Dendritic cell treated with granulocyte-macrophage colony-stimulating factor and Interleukin-4, amounts not matched to agents 40 ng/mL and 50 ng/mL, for 4 days (primary cell): ENCODE measurements at regions not wholly inside any gene's neighbourhood (a gene's known extent, or its start where the extent isn't known, plus 50 kb on each side); places are given as distances from the start of the nearest gene placed in this dataset.
"Not testable (repeated sequence)": the region's sequence is repeated elsewhere in the genome, so short reads cannot be mapped to it uniquely, and the experiment has no call there.

ENCODE experiments used
- H3K27ac Mint-ChIP-seq: one replicate; pipeline ENCODE4 v1.8.0; 2022; ENCODE audit warnings: mild to moderate bottlenecking, mixed read lengths
- H3K27me3 Mint-ChIP-seq: one replicate; pipeline ENCODE4 v1.8.0; 2022; ENCODE audit warnings: mild to moderate bottlenecking, mixed read lengths
- H3K36me3 Mint-ChIP-seq: one replicate; pipeline ENCODE4 v1.8.0; 2022; ENCODE audit warnings: low read depth, mixed read lengths
- H3K4me1 Mint-ChIP-seq: one replicate; pipeline ENCODE4 v1.8.0; 2022; ENCODE audit warnings: low read depth, mixed read lengths
- H3K4me3 Mint-ChIP-seq: one replicate; pipeline ENCODE4 v1.8.0; 2022; ENCODE audit warnings: mild to moderate bottlenecking, moderate library complexity, mixed read lengths
- H3K9me3 Mint-ChIP-seq: one replicate; pipeline ENCODE4 v1.8.0; 2022; ENCODE audit warnings: mixed read lengths
- intact Hi-C: fragments of 100-400 bp; cut with micrococcal nuclease; formaldehyde crosslinking; loops from one replicate; pipeline ENCODE4 v1.15.0; 2022

GRCh38 chr4:142897518-142897917 lies 51.4 kb upstream of the INPP4B start:
- H3K9me3 Mint-ChIP-seq = peaks cover 46% of the 10 kb centered on the region
- H3K27me3 Mint-ChIP-seq, H3K36me3 Mint-ChIP-seq, H3K4me1 Mint-ChIP-seq, H3K4me3 Mint-ChIP-seq, H3K27ac Mint-ChIP-seq, intact Hi-C loops: not testable (repeated sequence)

GRCh38 chr4:142900622-142901021 lies 54.5 kb upstream of the INPP4B start:
- Mint-ChIP-seq H3K27me3 (no peaks in the 10 kb centered on the region), H3K4me3 (no peak overlapping the region), H3K9me3 (peaks cover 24% of the 10 kb centered on the region), H3K27ac (no peak overlapping the region), H3K4me1 (no peaks in the 10 kb centered on the region), H3K36me3 (no peaks in the 10 kb centered on the region)
- intact Hi-C loops = no loop called here

GRCh38 chr4:142901166-142901662 lies 55.1 kb upstream of the INPP4B start:
- intact Hi-C loops = no loop called here
- Mint-ChIP-seq H3K9me3 (peaks cover 27% of the 10 kb centered on the region), H3K27me3 (no peaks in the 10 kb centered on the region), H3K4me1 (no peaks in the 10 kb centered on the region), H3K4me3 (no peak overlapping the region), H3K36me3 (no peaks in the 10 kb centered on the region), H3K27ac (no peak overlapping the region)

- H3K27me3 Mint-ChIP-seq, H3K4me3 Mint-ChIP-seq, H3K36me3 Mint-ChIP-seq, H3K27ac Mint-ChIP-seq, H3K4me1 Mint-ChIP-seq, intact Hi-C loops: not testable (repeated sequence)
- H3K9me3 Mint-ChIP-seq = peaks cover 23% of the 10 kb centered on the region
These were observed 57.5 kb upstream of the INPP4B start for GRCh38 chr4:142903617-142904016.

GRCh38 chr4:142909908-142910307 lies 63.8 kb upstream of the INPP4B start:
- Mint-ChIP-seq H3K27me3 (no peaks in the 10 kb centered on the region), H3K9me3 (peaks cover 22% of the 10 kb centered on the region), H3K4me1 (no peaks in the 10 kb centered on the region), H3K27ac (no peak overlapping the region), H3K4me3 (no peak overlapping the region), H3K36me3 (no peaks in the 10 kb centered on the region)
- intact Hi-C loops = no loop called here

GRCh38 chr4:142913034-142913433 lies 66.9 kb upstream of the INPP4B start:
- Mint-ChIP-seq H3K27me3 (no peaks in the 10 kb centered on the region), H3K9me3 (peaks cover 6% of the 10 kb centered on the region), H3K4me1 (no peaks in the 10 kb centered on the region), H3K36me3 (no peaks in the 10 kb centered on the region), H3K27ac (no peak overlapping the region), H3K4me3 (no peak overlapping the region)
- intact Hi-C loops = no loop called here

- no peaks in the 10 kb centered on the region for H3K36me3 Mint-ChIP-seq
- intact Hi-C loops = no loop called here
- H3K9me3 Mint-ChIP-seq = peaks cover under 1% of the 10 kb centered on the region
- H3K4me1 Mint-ChIP-seq = no peaks in the 10 kb centered on the region
- H3K4me3 Mint-ChIP-seq = no peak overlapping the region
- H3K27me3 Mint-ChIP-seq = no peaks in the 10 kb centered on the region
- H3K27ac Mint-ChIP-seq = no peak overlapping the region
These were observed 67.4 kb upstream of the INPP4B start for GRCh38 chr4:142913461-142914030.

GRCh38 chr4:142917678-142918077 lies 71.6 kb upstream of the INPP4B start:
- Mint-ChIP-seq H3K27ac (no peak overlapping the region), H3K4me1 (no peaks in the 10 kb centered on the region), H3K27me3 (no peaks in the 10 kb centered on the region), H3K9me3 (no peaks in the 10 kb centered on the region), H3K4me3 (no peak overlapping the region), H3K36me3 (no peaks in the 10 kb centered on the region)
- intact Hi-C loops = no loop called here

GRCh38 chr4:142922720-142923119 lies 76.6 kb upstream of the INPP4B start:
- no peak overlapping the region for H3K4me3 Mint-ChIP-seq
- H3K4me1 Mint-ChIP-seq = no peaks in the 10 kb centered on the region
- H3K36me3 Mint-ChIP-seq = no peaks in the 10 kb centered on the region
- H3K27ac Mint-ChIP-seq = no peak overlapping the region
- no peaks in the 10 kb centered on the region for H3K27me3 Mint-ChIP-seq
- no peaks in the 10 kb centered on the region for H3K9me3 Mint-ChIP-seq
- intact Hi-C loops = no loop called here

GRCh38 chr4:142923619-142924018 lies 77.5 kb upstream of the INPP4B start:
- Mint-ChIP-seq H3K27ac (no peak overlapping the region), H3K27me3 (no peaks in the 10 kb centered on the region), H3K4me3 (no peak overlapping the region), H3K36me3 (no peaks in the 10 kb centered on the region), H3K9me3 (no peaks in the 10 kb centered on the region), H3K4me1 (no peaks in the 10 kb centered on the region)
- intact Hi-C loops = no loop called here

GRCh38 chr4:142925161-142925560 lies 79.1 kb upstream of the INPP4B start:
- intact Hi-C loops = no loop called here
- H3K4me1 Mint-ChIP-seq = no peaks in the 10 kb centered on the region
- H3K36me3 Mint-ChIP-seq = no peaks in the 10 kb centered on the region
- H3K4me3 Mint-ChIP-seq = no peak overlapping the region
- no peak overlapping the region for H3K27ac Mint-ChIP-seq
- H3K27me3 Mint-ChIP-seq = no peaks in the 10 kb centered on the region
- no peaks in the 10 kb centered on the region for H3K9me3 Mint-ChIP-seq

- Mint-ChIP-seq H3K36me3 (no peaks in the 10 kb centered on the region), H3K27ac (no peak overlapping the region), H3K27me3 (no peaks in the 10 kb centered on the region), H3K4me1 (no peaks in the 10 kb centered on the region), H3K4me3 (no peak overlapping the region), H3K9me3 (no peaks in the 10 kb centered on the region)
- intact Hi-C loops = no loop called here
These were observed 81.6 kb upstream of the INPP4B start for GRCh38 chr4:142927721-142928120.

- H3K36me3 Mint-ChIP-seq = no peaks in the 10 kb centered on the region
- no peak overlapping the region for H3K4me3 Mint-ChIP-seq
- intact Hi-C loops = no loop called here
- no peak overlapping the region for H3K27ac Mint-ChIP-seq
- no peaks in the 10 kb centered on the region for H3K27me3 Mint-ChIP-seq
- no peaks in the 10 kb centered on the region for H3K9me3 Mint-ChIP-seq
- no peaks in the 10 kb centered on the region for H3K4me1 Mint-ChIP-seq
These were observed 83.4 kb upstream of the INPP4B start for GRCh38 chr4:142929526-142929925.

GRCh38 chr4:142933207-142933606 lies 87.1 kb upstream of the INPP4B start:
- no peaks in the 10 kb centered on the region for H3K27me3 Mint-ChIP-seq
- no peaks in the 10 kb centered on the region for H3K36me3 Mint-ChIP-seq
- H3K27ac Mint-ChIP-seq = no peak overlapping the region
- H3K4me1 Mint-ChIP-seq = no peaks in the 10 kb centered on the region
- H3K4me3 Mint-ChIP-seq = no peak overlapping the region
- intact Hi-C loops = no loop called here
- H3K9me3 Mint-ChIP-seq = no peaks in the 10 kb centered on the region
